ENCODE measurements at regions not wholly inside any gene's neighbourhood (a gene's known extent, or its start where the extent isn't known, plus 50 kb on each side); places are given as distances from the start of the nearest gene placed in this dataset.

DNA sequence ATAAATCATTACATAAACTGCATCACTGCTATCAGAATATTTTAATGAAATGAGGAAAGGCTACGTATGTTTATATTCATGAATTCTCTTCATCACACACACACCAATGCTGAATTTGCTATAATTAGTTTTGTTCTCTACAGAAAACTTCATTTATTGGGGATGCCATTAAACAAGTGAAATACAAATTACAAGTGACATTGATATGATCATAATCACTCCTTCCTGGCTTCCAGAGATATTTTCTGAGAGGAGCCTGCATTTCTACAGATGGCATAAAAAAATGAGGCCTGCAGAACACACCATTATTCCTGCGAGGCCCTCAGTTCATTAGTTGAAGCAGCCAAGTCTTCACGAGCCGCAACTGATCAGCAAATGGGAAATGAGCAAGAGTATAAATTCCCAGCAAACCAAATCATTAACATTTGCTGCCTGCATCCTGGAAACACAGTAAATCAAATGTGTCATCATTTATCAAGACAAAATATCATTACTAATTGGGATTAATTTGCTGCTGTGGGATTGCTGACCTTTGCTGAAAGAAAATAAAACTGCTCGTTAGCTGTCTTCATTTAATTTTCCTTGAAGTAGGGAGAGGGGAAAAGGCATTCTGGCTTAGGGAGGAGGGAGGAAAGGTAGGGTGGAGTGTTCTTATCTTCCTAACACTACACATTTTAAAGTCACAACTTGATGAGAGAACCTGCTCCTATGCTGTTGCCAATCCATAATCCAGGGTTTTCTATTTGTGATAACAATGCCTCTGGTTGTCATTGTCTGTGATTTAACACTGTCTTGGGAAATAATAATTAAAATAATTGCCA, 921.9 kb downstream of the SQOR start:
- TF ChIP-seq, protein P1, sequence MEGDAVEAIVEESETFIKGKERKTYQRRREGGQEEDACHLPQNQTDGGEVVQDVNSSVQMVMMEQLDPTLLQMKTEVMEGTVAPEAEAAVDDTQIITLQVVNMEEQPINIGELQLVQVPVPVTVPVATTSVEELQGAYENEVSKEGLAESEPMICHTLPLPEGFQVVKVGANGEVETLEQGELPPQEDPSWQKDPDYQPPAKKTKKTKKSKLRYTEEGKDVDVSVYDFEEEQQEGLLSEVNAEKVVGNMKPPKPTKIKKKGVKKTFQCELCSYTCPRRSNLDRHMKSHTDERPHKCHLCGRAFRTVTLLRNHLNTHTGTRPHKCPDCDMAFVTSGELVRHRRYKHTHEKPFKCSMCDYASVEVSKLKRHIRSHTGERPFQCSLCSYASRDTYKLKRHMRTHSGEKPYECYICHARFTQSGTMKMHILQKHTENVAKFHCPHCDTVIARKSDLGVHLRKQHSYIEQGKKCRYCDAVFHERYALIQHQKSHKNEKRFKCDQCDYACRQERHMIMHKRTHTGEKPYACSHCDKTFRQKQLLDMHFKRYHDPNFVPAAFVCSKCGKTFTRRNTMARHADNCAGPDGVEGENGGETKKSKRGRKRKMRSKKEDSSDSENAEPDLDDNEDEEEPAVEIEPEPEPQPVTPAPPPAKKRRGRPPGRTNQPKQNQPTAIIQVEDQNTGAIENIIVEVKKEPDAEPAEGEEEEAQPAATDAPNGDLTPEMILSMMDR (IDR thresholded peaks at IDR 0.05 in 2 of 3, conservative IDR thresholded peaks at IDR 0.05 in 1 of 3; ENCODE audit: borderline replicate concordance in 1 of 3, insufficient read depth in 1 of 3, low read depth in 2 of 3, low read length in 2 of 3): no peak
- no peak for TF ChIP-seq SRF (IDR thresholded peaks at IDR 0.05; ENCODE audit: low read depth)
- no peak for TF ChIP-seq SIN3A (IDR thresholded peaks at IDR 0.05; ENCODE audit: low read depth)

Measured in HCT116 (cell line).